ENCODE measurements at regions not wholly inside any gene's neighbourhood (a gene's known extent, or its start where the extent isn't known, plus 50 kb on each side); places are given as distances from the start of the nearest gene placed in this dataset.

DNA sequence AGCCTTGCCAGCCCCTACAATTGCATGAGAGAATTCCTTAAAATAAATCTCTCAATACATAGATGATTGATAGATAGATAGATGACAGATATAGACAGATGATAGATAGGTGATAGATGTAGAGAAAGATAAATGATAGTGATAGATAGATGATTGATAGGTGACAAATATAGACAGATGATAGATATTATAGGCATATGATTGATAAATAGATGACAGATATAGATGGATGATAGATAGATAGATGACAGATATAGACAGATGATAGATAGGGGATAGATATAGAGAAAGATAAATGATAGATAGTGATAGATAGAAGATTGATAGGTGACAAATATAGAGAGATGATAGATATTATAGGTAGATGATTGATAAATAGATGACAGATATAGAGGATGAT is 564.6 kb downstream of the ETS1 start:
- TF ChIP-seq, protein P1, sequence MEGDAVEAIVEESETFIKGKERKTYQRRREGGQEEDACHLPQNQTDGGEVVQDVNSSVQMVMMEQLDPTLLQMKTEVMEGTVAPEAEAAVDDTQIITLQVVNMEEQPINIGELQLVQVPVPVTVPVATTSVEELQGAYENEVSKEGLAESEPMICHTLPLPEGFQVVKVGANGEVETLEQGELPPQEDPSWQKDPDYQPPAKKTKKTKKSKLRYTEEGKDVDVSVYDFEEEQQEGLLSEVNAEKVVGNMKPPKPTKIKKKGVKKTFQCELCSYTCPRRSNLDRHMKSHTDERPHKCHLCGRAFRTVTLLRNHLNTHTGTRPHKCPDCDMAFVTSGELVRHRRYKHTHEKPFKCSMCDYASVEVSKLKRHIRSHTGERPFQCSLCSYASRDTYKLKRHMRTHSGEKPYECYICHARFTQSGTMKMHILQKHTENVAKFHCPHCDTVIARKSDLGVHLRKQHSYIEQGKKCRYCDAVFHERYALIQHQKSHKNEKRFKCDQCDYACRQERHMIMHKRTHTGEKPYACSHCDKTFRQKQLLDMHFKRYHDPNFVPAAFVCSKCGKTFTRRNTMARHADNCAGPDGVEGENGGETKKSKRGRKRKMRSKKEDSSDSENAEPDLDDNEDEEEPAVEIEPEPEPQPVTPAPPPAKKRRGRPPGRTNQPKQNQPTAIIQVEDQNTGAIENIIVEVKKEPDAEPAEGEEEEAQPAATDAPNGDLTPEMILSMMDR (IDR thresholded peaks at IDR 0.05), result no peak
- TF ChIP-seq POLR2A (IDR thresholded peaks at IDR 0.05), result no peak
